NCI-H146 treated with DMSO at 0.1 percent for 48 hours (cell line): ENCODE measurements at regions not wholly inside any gene's neighbourhood (a gene's known extent, or its start where the extent isn't known, plus 50 kb on each side); places are given as distances from the start of the nearest gene placed in this dataset.
A peak's percentile ranks its signal among the peaks of the same experiment; 100 is the strongest.
"Not testable (repeated sequence)": the region's sequence is repeated elsewhere in the genome, so short reads cannot be mapped to it uniquely, and the experiment has no call there.

ENCODE experiments used
- DNase-seq: peaks from one replicate; lab custom pipeline; 2025; ENCODE audit not compliant: unreplicated experiment; lab: John Stamatoyannopoulos, UW

DNA sequence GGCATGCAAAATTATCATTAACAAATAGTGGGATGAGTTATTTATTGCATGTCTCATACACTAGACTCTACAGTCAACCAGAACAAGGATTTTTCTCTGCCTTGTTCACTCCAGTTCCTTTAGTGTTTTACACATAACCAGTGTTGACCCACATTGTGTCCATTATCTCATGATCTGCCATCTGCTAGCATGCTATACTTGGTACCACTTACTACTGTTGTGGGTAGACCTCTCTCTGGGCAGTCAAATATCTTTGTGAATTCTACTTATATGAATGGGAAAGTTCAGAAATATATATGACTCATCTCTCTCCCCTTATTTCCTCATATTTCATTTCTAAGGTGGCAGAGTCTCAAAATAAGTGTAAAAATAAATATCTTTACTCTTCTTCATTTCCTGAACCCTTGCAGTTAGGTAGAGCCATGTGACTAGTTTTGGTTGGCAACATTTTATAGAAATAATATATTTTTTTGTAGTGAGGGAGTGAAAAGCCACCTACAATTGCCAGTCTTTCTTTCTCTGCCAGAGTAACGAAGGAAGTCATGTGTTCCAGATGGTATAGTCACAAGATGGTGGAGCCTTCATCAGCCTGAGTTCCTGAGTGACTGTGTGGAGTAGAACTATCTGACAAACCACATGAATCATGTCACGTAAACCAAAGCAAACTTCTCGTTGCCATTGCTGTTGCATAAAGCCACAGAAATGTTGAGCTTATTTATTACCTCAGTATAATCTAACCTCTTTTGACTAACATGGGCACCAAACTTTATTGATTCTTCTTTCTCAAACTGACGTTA lies 704.0 kb downstream of the RNF144A start:
- no peak for DNase-seq

GRCh38 chr2:7625392-7626138 lies 708.4 kb downstream of the RNF144A start:
- peak; percentile 92 for DNase-seq

DNA sequence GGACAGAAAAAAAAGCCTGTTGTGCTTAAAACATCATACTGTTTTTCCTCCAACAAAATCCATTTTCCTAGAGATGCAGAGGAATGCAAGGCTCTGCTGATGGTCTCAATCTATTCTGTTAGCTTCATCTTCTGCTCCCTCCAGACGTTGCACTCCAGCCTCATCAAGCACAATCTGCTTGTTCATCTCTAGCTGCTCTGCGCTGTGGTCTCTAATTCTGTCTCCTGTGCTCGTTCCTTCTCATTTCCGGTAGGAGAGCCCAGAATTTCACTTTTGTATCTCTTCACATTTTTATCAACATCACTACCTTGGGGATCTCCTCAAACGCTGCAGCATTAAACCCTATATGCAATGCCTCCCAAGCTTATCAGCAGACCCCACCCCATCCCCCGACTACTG lies 708.9 kb downstream of the RNF144A start:
- no peak for DNase-seq

DNA sequence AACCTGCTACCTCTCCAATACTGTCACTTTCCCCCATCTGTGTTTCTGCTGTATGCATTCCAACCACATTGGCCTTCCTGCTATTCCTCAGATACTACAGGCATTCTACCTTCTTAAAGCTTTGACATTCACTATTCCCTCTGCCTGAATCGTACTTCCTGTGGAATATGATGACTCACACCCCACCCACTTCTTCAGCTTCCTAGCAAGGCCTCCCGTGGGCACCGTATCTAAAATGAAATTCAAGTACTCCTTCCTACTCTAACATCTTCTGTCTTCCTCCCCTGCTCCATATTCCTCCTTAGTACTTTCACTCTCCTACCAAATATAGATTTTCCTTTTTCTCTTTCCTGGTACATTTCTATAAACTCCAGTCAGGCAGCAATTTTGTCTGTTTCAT lies 710.4 kb downstream of the RNF144A start:
- no peak for DNase-seq

- no peak for DNase-seq
These were observed 715.2 kb downstream of the RNF144A start for GRCh38 chr2:7632420-7632819.

DNA sequence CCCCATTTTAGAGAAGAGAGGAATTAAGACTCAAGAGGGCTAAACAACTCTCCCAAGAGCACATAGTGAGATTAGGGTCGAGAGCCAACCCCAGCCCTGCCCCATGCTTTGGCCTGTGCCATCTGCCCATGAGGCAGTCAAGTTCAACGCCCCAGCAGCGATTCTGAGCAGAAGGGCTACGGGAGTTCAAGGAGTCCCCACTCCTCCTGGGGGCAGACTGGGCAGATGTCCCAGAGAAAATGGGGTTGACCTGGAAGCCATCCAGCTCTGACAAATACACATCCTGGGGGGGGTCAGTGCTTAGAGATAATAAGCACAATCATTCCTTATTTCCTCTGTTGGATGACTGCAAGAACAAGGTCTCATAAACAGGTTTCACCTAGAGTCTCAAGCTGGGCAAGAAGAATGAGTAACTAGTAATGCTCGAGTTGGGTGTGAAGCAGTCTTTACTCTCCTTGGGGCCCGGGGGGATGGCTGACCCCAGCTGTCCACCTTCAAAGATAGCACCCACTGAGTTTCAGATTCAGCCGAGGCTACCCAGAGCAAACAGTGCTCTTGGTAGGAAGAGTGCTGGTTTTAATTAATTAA lies 716.4 kb downstream of the RNF144A start:
- DNase-seq, result peak; percentile 88

DNA sequence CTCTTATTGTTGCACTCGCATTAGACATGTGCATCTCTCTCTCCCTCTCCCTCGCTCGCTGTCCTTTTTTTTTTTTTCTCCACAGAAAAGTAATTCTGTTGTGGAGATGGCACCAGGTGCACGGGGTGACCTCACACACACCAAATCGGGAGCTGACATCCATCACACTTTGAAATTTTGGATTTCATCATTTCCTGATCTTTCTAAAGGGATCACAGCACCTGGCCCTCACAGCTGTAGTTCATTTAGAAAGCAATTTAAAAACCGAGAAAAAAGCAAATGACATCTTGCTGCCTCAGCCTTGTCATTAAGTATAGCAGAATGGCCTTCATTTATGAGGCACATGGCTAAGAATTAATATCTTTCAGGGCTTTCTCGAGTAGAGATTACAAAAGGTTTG lies 717.2 kb downstream of the RNF144A start:
- peak; percentile 98 for DNase-seq

DNA sequence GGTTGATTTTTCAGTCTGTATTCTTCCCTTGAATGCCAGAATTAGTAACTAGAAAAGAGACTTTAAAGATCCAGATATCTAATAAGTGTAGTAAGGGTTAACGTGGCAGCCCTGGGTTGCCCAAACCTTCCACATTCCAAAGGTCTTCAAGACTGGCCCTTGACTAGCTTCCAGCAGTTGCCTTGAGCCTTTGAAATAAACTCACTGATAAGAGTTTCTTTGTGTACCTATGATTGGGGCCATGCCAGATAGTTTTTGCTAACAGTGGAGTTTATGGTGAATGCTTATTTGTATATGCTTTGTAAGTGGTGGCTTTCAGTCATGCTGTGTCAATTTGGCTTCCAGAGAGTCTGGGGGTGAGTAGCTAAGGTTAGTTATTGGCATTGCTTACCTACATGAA lies 722.3 kb downstream of the RNF144A start:
- DNase-seq, result no peak

- DNase-seq, result not testable (repeated sequence)
These were observed 724.1 kb downstream of the RNF144A start for GRCh38 chr2:7641272-7641671.

- no peak for DNase-seq
These were observed 728.8 kb downstream of the RNF144A start for GRCh38 chr2:7646024-7646423.

GRCh38 chr2:7646661-7647060 lies 729.4 kb downstream of the RNF144A start:
- no peak for DNase-seq

- DNase-seq, result no peak
These were observed 731.1 kb downstream of the RNF144A start for GRCh38 chr2:7648221-7648795.

DNA sequence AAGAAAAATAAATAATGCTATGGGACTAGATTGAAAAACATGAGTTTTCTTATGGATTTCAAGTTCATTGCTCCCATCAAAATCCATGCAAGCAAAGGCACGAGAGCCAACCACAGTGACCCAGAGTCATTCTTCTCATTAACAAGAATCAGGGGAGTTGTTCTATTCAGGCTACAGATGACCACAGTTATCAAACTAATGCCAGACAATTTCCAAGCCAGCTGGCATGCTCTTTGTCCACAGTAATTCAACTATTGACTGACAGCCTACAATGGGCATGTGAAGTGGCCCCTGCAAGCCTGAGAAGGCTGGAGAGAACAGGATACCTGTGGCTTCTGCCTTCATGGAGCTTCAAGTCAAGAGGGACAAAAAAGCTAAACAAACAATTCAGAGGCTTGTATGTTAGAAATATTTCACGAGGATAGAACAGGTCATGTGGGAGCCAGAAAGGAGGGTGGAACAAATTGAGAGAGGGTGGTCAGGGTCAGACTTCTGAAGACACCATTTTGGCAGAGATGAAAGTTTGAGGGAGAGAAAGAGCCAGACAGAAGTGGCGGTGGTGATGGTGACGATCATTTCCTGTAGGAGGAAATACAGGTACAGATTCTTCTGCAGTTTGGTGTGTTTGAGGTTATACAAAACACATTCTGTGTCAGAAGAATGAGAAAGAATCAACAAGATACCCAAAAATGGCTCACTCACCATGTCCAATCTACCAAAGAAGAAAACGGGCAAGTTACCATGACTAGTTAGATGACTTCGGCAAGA lies 732.4 kb downstream of the RNF144A start:
- DNase-seq, result no peak

DNA sequence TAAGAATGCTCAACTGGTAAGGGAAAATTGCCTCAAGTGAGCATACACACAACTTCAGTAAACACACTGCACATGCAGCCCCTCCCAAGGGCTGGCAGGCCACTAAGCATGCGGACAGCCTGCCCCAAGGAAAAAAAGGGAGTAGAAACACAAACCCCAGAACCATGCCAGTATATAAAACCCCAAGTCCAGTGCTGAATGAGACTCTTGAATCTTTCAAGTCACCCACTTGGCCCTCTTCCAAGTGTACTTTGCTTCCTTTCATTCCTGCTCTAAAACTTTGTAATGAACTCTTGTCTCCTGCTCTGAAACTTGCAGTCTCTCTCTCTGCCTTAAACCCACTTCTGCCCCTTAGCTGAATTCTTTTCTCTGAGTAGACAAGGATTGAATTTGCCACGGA lies 736.4 kb downstream of the RNF144A start:
- DNase-seq, result no peak

DNA sequence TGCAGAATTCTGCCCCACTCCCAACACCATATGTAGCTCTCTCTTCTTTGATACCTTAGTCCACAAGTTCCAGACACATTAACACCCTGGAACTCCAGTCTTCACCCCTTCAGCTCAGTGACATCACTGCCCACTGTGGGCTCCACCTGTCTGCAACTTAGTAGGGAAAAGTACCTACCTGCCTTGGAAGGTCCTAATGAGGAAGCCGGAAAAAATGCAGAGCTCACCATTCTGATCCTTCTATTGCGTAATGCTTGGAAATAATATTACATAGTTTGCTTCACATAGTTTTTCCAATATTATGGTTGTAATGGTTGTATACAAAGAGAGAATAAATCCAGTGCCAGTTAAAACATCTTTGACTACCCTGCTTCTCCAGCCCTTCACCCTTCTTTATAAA lies 738.4 kb downstream of the RNF144A start:
- DNase-seq, result no peak

DNA sequence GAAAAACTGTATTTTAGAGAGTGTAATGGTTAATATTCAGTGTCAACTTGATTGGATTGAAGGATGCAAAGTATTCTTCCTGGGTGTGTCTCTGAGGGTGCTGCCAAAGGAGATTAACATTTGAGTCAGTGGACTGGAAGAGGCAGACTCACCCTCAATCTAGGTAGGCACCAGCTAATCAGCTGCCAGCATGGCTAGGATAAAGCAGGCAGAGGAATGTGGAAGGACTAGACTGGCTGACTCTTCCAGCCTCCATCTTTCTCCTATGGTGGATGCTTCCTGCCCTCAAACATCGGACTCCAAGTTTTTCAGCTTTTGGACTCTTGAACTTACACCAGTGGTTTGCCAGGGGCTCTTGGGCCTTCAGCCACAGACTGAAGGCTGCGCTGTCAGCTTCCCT lies 740.3 kb downstream of the RNF144A start:
- not testable (repeated sequence) for DNase-seq

GRCh38 chr2:7658486-7658885 lies 741.3 kb downstream of the RNF144A start:
- DNase-seq, result no peak

- no peak for DNase-seq
These were observed 743.6 kb downstream of the RNF144A start for GRCh38 chr2:7660816-7661215.

DNA sequence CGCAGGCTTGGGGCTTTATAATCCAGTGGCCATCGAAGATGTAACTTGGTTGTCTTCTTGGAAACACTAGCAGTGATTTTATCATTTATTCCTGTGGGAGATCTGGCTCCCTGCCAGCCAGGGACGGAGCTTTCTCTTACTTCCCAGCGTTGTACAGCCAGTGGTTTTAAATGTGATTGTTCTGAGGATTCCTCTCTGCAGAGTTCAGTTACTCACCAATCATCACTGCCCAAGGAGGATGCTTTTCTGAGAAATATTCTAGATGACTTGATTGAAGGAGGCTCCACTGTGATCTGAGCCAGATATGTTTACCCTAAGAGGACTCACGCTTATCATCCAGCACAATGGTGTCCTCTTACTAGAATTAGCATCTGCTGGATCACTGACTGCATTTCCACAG lies 744.3 kb downstream of the RNF144A start:
- peak; percentile 67 for DNase-seq

DNA sequence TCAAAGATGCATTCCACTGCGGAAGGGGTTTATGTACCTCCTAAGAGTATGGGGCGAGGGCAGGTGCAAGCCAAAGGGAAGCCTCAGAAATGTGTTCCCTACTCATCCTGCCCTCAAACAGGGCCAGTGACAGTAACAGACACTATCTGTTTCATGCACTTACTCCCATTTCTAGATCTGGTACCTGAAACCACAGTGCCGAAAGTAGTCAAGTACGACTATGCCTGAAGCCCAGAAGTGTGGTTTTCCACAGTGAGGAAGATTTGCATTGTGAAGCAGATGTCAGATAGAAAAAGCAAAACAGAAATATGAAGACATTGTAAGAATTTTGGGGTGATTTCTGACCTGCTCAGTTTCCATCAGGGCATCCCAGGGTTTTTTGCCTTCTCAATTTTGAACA lies 748.7 kb downstream of the RNF144A start:
- DNase-seq, result no peak
